Spleen (tissue), 11 donors: ENCODE measurements at regions not wholly inside any gene's neighbourhood (a gene's known extent, or its start where the extent isn't known, plus 50 kb on each side); places are given as distances from the start of the nearest gene placed in this dataset.
"Not testable (repeated sequence)": the region's sequence is repeated elsewhere in the genome, so short reads cannot be mapped to it uniquely, and the experiment has no call there.

Experiments
- DNase-seq: peaks from one replicate; pipeline ENCODE4 v3.0.0-alpha.2; 2020
- H3K27ac ChIP-seq, 8 donors: fragments of 200-600 bp; sonication (generic) in 7 of 8; 1 replicate in 4 of 8; 2 replicates in 4 of 8; pipeline versions ENCODE4 v1.5.0 to v1.8.0; 2016 to 2021; ENCODE audit warnings: inconsistent platforms in 4 of 8, mild to moderate bottlenecking in 4 of 8, moderate library complexity in 1 of 8
- H3K27me3 ChIP-seq, 7 donors: fragments of 200-600 bp; sonication (generic) in 6 of 7; replicated peaks in 1 of 7; 1 replicate in 4 of 7; 2 replicates in 3 of 7; pipeline versions ENCODE4 v1.5.0 to v1.8.0; 2016 to 2021; ENCODE audit warnings: inconsistent platforms in 3 of 7, mild to moderate bottlenecking in 1 of 7
- H3K36me3 ChIP-seq, 6 donors: fragments of 200-600 bp; sonication (generic) in 5 of 6; 1 replicate in 4 of 6; 2 replicates in 2 of 6; pipeline versions ENCODE4 v1.5.0 to v1.8.0; 2016 to 2021; ENCODE audit warnings: inconsistent platforms in 2 of 6
- H3K4me1 ChIP-seq, 6 donors: fragments of 200-600 bp; sonication (generic) in 5 of 6; 1 replicate in 3 of 6; 2 replicates in 3 of 6; pipeline versions ENCODE4 v1.5.0 to v1.8.0; 2016 to 2021; ENCODE audit warnings: inconsistent platforms in 3 of 6
- H3K4me3 ChIP-seq, 8 donors: fragments of 200-600 bp; sonication (generic) in 7 of 8; 1 replicate in 4 of 8; 2 replicates in 4 of 8; pipeline versions ENCODE4 v1.5.0 to v1.8.0; 2016 to 2021; ENCODE audit warnings: inconsistent platforms in 4 of 8, mild to moderate bottlenecking in 4 of 8, moderate library complexity in 2 of 8
- H3K9me3 ChIP-seq, 8 donors: fragments of 200-600 bp; sonication (generic) in 7 of 8; 1 replicate in 4 of 8; 2 replicates in 4 of 8; pipeline versions ENCODE4 v1.5.0 to v1.8.0; 2016 to 2021; ENCODE audit warnings: inconsistent platforms in 4 of 8
- CTCF ChIP-seq, 11 experiments: fragments of 200-600 bp in 7 of 11; fragments of 450-650 bp in 4 of 11; sonication (generic) in 4 of 11; IDR thresholded peaks in 8 of 11; conservative IDR thresholded peaks in 3 of 11; 1 replicate in 7 of 11; 2 replicates in 4 of 11; pipeline versions ENCODE4 v1.4.0 to v1.8.0; 2016 to 2021; ENCODE audit warnings: antibody characterized with exemption in 11 of 11, inconsistent platforms in 4 of 11, mild to moderate bottlenecking in 1 of 11
- POLR2A ChIP-seq, 3 donors: fragments of 450-650 bp; IDR thresholded peaks; one replicate each; pipeline ENCODE4 v1.5.1; 2017; ENCODE audit warnings: antibody characterized with exemption in 3 of 3, mild to moderate bottlenecking in 1 of 3
- POLR2AphosphoS5 ChIP-seq, 3 donors: sonication (generic); formaldehyde crosslinking; IDR thresholded peaks; one replicate each; pipeline ENCODE4 v1.5.1; 2017; ENCODE audit warnings: antibody characterized with exemption in 3 of 3
- WGBS, 5 donors: extraction: QIAGEN DNeasy Blood & Tissue Kit in 3 of 5; methylation state at CpG; one replicate each; pipeline versions ENCODE4 v1.1.5 to v1.1.7; 2013 to 2018; 5-methylcytosine and 5-hydroxymethylcytosine counted together
- intact Hi-C: fragments of 100-400 bp; cut with DNase I; formaldehyde crosslinking; loops from one replicate; pipeline ENCODE4 v1.15.0; 2023; ENCODE audit warnings: low total_unique reads
- donor health status: healthy with polysubstance abuse.
- donor health status: DM: no; HTN: no; CAD: no; lungs with moderate emphysema.
- donor health status: DM: no; HTN: no; CAD: no.
- donor health status: Bipolar disorder and iron deficiency.
- donor health status: healthy.
- donor health status: DM: no; HTN: no; CAD: no.
- donor health status: DM: yes; HTN: yes; CAD: no.

DNA sequence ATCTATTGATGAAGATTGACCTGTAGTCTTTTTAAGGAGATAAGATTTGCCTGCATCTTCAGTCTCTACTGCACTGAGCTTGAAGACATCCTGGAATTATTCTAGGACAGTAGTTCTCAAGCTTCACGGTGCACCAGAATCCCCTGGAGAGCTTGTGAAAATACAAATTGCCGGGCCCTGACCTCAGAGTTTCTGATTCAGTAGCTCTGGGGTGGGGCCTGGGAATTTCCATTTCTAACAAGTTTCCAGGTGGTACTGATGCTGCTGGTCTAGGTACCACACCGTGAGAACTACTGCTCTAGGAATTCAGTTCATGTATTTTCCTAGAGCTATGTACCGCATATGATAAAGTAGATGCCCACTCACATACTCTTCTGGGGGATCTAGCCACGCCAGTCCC lies 246.1 kb downstream of the HS3ST3B1 start:
- Histone ChIP-seq H3K36me3 (no peaks in the 10 kb centered on the region), H3K9me3 (no peaks in the 10 kb centered on the region), H3K27ac (no peak overlapping the region), H3K4me3 (no peak overlapping the region), H3K4me1 (no peaks in the 10 kb centered on the region), H3K27me3 (peaks cover 0 to 12% (median 0%) of the 10 kb centered on the region in 7 donors)
- 73 to 88% (median 77%) methylated on average over 5 of the region's 5 CpGs for WGBS, 5 donors
- DNase-seq = no peak
- intact Hi-C loops = no loop called here
- TF ChIP-seq POLR2A (IDR thresholded peaks at IDR 0.05) (no peak), POLR2AphosphoS5 (IDR thresholded peaks at IDR 0.05) (no peak), CTCF (IDR thresholded peaks at IDR 0.05 in 8 of 11, conservative IDR thresholded peaks at IDR 0.05 in 3 of 11) (no peak)

GRCh38 chr17:14545156-14545906 lies 244.4 kb downstream of the HS3ST3B1 start:
- WGBS, 5 donors = 43 to 55% (median 53%) methylated on average over 16 of the region's 16 CpGs
- H3K27me3 ChIP-seq = peaks cover 0 to 12% (median 0%) of the 10 kb centered on the region in 7 donors
- H3K4me3 ChIP-seq = no peak overlapping the region
- H3K4me1 ChIP-seq = no peaks in the 10 kb centered on the region
- TF ChIP-seq POLR2A (IDR thresholded peaks at IDR 0.05) = no peak
- no peak for TF ChIP-seq CTCF (IDR thresholded peaks at IDR 0.05 in 8 of 11, conservative IDR thresholded peaks at IDR 0.05 in 3 of 11)
- no peak overlapping the region for H3K27ac ChIP-seq
- no peak for DNase-seq
- intact Hi-C loops = no loop called here
- H3K36me3 ChIP-seq = no peaks in the 10 kb centered on the region
- H3K9me3 ChIP-seq = no peaks in the 10 kb centered on the region

GRCh38 chr17:14541714-14542113 lies 240.8 kb downstream of the HS3ST3B1 start:
- intact Hi-C loops = no loop called here
- DNase-seq = no peak
- peaks cover 0 to 10% (median 2%) of the 10 kb centered on the region in 8 donors for H3K9me3 ChIP-seq
- 57 to 69% (median 61%) methylated on average over 2 of the region's 2 CpGs for WGBS, 5 donors
- TF ChIP-seq CTCF (IDR thresholded peaks at IDR 0.05 in 8 of 11, conservative IDR thresholded peaks at IDR 0.05 in 3 of 11) (no peak), POLR2A (IDR thresholded peaks at IDR 0.05) (no peak), POLR2AphosphoS5 (IDR thresholded peaks at IDR 0.05) (no peak)
- H3K4me1 ChIP-seq = no peaks in the 10 kb centered on the region
- H3K4me3 ChIP-seq = no peak overlapping the region
- no peaks in the 10 kb centered on the region for H3K36me3 ChIP-seq
- H3K27me3 ChIP-seq = peaks cover 0 to 9% (median 0%) of the 10 kb centered on the region in 7 donors
- no peak overlapping the region for H3K27ac ChIP-seq

GRCh38 chr17:14539801-14540200 lies 238.9 kb downstream of the HS3ST3B1 start:
- intact Hi-C loops = no loop called here
- Histone ChIP-seq H3K27me3 (peaks cover 0 to under 1% (median 0%) of the 10 kb centered on the region in 7 donors), H3K36me3 (no peaks in the 10 kb centered on the region), H3K4me1 (no peaks in the 10 kb centered on the region), H3K27ac (no peak overlapping the region), H3K9me3 (peaks cover 0 to 12% (median 2%) of the 10 kb centered on the region in 8 donors), H3K4me3 (no peak overlapping the region)
- no peak for DNase-seq
- WGBS, 5 donors = 87 to 95% (median 91%) methylated on average over 6 of the region's 6 CpGs
- TF ChIP-seq POLR2A (IDR thresholded peaks at IDR 0.05) = no peak
- TF ChIP-seq CTCF (IDR thresholded peaks at IDR 0.05 in 8 of 11, conservative IDR thresholded peaks at IDR 0.05 in 3 of 11) = no peak
- TF ChIP-seq POLR2AphosphoS5 (IDR thresholded peaks at IDR 0.05) = no peak

DNA sequence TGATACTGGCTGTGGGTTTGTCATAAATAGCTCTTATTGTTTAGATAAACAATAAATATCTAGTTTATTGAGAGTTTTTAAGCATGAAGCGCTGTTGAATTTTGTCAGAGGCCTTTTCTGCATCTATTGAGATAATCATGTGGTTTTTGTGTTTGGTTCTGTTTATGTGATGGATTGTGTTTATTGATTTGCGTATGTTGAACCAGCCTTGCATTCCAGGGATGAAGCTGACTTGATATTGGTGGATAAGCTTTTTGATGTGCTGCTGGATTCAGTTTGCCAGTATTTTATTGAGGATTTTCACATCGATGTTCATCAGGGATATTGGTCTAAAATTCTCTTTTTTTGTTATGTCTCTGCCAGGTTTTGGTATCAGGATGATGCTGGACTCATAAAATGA lies 231.4 kb downstream of the HS3ST3B1 start:
- H3K36me3 ChIP-seq, intact Hi-C loops: not testable (repeated sequence)
- 87 to 96% (median 91%) methylated on average over 3 of the region's 3 CpGs for WGBS, 5 donors

More for the DNA sequence above, 231.4 kb downstream of the HS3ST3B1 start:
- H3K27ac ChIP-seq, H3K27me3 ChIP-seq, H3K4me3 ChIP-seq, H3K4me1 ChIP-seq, DNase-seq: not testable (repeated sequence)
- H3K9me3 ChIP-seq = peaks cover 0 to 42% (median 35%) of the 10 kb centered on the region in 8 donors
